ENCODE measurements at regions not wholly inside any gene's neighbourhood (a gene's known extent, or its start where the extent isn't known, plus 50 kb on each side); places are given as distances from the start of the nearest gene placed in this dataset.
"Not testable (repeated sequence)": the region's sequence is repeated elsewhere in the genome, so short reads cannot be mapped to it uniquely, and the experiment has no call there.

DNA sequence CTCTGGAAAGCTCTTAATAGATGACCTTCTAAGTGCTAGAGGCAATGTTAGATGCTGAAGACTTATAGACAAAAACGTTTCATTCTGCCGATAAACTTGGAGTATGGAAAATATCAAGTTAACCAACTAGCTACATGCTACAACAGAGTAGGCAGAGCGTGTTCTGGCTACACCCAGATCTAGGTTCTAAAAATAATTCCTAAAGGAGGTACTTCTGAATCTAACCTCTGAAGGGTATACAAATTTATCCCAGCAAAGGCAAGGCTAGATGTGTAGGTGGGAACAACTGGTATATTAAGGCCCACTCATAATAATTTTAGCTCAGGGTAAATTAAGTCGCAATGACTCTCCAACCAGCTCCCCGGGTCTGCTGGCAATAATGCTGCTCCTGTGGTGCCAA is 67.6 kb upstream of the NBPF26 start:
- TF ChIP-seq, protein P1, sequence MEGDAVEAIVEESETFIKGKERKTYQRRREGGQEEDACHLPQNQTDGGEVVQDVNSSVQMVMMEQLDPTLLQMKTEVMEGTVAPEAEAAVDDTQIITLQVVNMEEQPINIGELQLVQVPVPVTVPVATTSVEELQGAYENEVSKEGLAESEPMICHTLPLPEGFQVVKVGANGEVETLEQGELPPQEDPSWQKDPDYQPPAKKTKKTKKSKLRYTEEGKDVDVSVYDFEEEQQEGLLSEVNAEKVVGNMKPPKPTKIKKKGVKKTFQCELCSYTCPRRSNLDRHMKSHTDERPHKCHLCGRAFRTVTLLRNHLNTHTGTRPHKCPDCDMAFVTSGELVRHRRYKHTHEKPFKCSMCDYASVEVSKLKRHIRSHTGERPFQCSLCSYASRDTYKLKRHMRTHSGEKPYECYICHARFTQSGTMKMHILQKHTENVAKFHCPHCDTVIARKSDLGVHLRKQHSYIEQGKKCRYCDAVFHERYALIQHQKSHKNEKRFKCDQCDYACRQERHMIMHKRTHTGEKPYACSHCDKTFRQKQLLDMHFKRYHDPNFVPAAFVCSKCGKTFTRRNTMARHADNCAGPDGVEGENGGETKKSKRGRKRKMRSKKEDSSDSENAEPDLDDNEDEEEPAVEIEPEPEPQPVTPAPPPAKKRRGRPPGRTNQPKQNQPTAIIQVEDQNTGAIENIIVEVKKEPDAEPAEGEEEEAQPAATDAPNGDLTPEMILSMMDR (IDR thresholded peaks at IDR 0.05; ENCODE audit: low read depth, low read length): not testable (repeated sequence)
- TF ChIP-seq EZH2phosphoT487 (IDR thresholded peaks at IDR 0.05; ENCODE audit: low read depth): not testable (repeated sequence)

All from OCI-LY3 (cell line).